Keratinocyte (primary cell): ENCODE measurements at regions not wholly inside any gene's neighbourhood (a gene's known extent, or its start where the extent isn't known, plus 50 kb on each side); places are given as distances from the start of the nearest gene placed in this dataset.

Experiments
- DNase-seq: peaks from one replicate; pipeline ENCODE4 v3.0.0-alpha.2; 2011; ENCODE audit warnings: low read depth, missing footprints, low spot score
- FAIRE-seq: peaks from 2 replicates; lab custom pipeline; 2011; peaks lifted over from hg19 to GRCh38; lab: Jason Lieb, UNC
- H2AFZ ChIP-seq: 2 replicates; pipeline ENCODE4 v1.6.0; 2012; ENCODE audit warnings: low read length, control low read depth, inconsistent platforms; ENCODE audit not compliant: control insufficient read depth
- H3K27ac ChIP-seq: 2 replicates; pipeline ENCODE4 v1.5.1; 2011; ENCODE audit warnings: low read length; ENCODE audit not compliant: control insufficient read depth, insufficient read depth
- H3K27me3 ChIP-seq: 3 replicates; pipeline ENCODE4 v1.6.0; 2011; ENCODE audit warnings: low read length; ENCODE audit not compliant: control insufficient read depth, insufficient read depth; ENCODE audit errors: extremely low read depth
- H3K36me3 ChIP-seq, 2 experiments: 2 replicates in 1 of 2; 3 replicates in 1 of 2; pipeline ENCODE4 v1.5.1; 2011; ENCODE audit warnings: low read length in 2 of 2, mild to moderate bottlenecking in 1 of 2; ENCODE audit not compliant: control insufficient read depth in 2 of 2, insufficient read depth in 2 of 2; ENCODE audit errors: extremely low read depth in 1 of 2
- H3K4me1 ChIP-seq: 3 replicates; pipeline ENCODE4 v1.5.1; 2011; ENCODE audit warnings: low read length; ENCODE audit not compliant: control insufficient read depth, insufficient read depth; ENCODE audit errors: extremely low read depth
- H3K4me2 ChIP-seq: 3 replicates; pipeline ENCODE4 v1.6.0; 2011; ENCODE audit warnings: low read depth, low read length; ENCODE audit not compliant: control insufficient read depth, insufficient read depth; ENCODE audit errors: extremely low read depth
- H3K4me3 ChIP-seq, 3 experiments: fragments of 200-600 bp in 1 of 3; sonication (generic) in 1 of 3; 2 replicates in 2 of 3; 3 replicates in 1 of 3; pipeline ENCODE4 v1.5.1; 2011 to 2016; ENCODE audit warnings: low read length in 3 of 3, mild to moderate bottlenecking in 3 of 3, control low read depth in 2 of 3, inconsistent platforms in 1 of 3, low read depth in 1 of 3, mixed read lengths in 1 of 3, mixed run types in 1 of 3, moderate library complexity in 1 of 3; ENCODE audit not compliant: control insufficient read depth in 2 of 3, insufficient read depth in 2 of 3; ENCODE audit errors: extremely low read depth in 1 of 3
- H3K79me2 ChIP-seq: 2 replicates; pipeline ENCODE4 v1.6.0; 2012; ENCODE audit warnings: low read length; ENCODE audit not compliant: control insufficient read depth, insufficient read depth
- H3K9ac ChIP-seq: 3 replicates; pipeline ENCODE4 v1.6.0; 2011; ENCODE audit warnings: low read length; ENCODE audit not compliant: control insufficient read depth, insufficient read depth; ENCODE audit errors: extremely low read depth
- H3K9me1 ChIP-seq: 3 replicates; pipeline ENCODE4 v1.6.0; 2011; ENCODE audit warnings: low read length; ENCODE audit not compliant: control insufficient read depth, insufficient read depth; ENCODE audit errors: extremely low read depth
- H3K9me3 ChIP-seq: 2 replicates; pipeline ENCODE4 v1.5.1; 2012; ENCODE audit warnings: low read depth, low read length; ENCODE audit not compliant: control insufficient read depth
- H4K20me1 ChIP-seq: 3 replicates; pipeline ENCODE4 v1.6.0; 2011; ENCODE audit warnings: low read length; ENCODE audit not compliant: control insufficient read depth, insufficient read depth; ENCODE audit errors: extremely low read depth
- EZH2 ChIP-seq: IDR thresholded peaks from one replicate; pipeline ENCODE4 v1.6.1; 2012; ENCODE audit warnings: inconsistent platforms, mild to moderate bottlenecking, low read length, moderate library complexity
- dilution Hi-C: fragments of 300-500 bp; cut with MboI; formaldehyde crosslinking; loops from one replicate; pipeline ENCODE4 v1.7.0; 2020; ENCODE audit warnings: low sequenced_read_pairs; ENCODE audit not compliant: extremely low pct_ligation_motif_present
- TF ChIP-seq, protein P1 (sequence below), 3 experiments: IDR thresholded peaks in 1 of 3; conservative IDR thresholded peaks in 1 of 3; optimal IDR thresholded peaks in 1 of 3; 2 replicates in 2 of 3; 3 replicates in 1 of 3; pipeline versions ENCODE3 to v1.5.1; 2011; ENCODE audit warnings: low read length in 3 of 3, mild to moderate bottlenecking in 3 of 3, moderate library complexity in 2 of 3, control low read depth in 1 of 3, inconsistent platforms in 1 of 3; ENCODE audit not compliant: insufficient read depth in 2 of 3; ENCODE audit errors: extremely low read depth in 1 of 3

DNA sequence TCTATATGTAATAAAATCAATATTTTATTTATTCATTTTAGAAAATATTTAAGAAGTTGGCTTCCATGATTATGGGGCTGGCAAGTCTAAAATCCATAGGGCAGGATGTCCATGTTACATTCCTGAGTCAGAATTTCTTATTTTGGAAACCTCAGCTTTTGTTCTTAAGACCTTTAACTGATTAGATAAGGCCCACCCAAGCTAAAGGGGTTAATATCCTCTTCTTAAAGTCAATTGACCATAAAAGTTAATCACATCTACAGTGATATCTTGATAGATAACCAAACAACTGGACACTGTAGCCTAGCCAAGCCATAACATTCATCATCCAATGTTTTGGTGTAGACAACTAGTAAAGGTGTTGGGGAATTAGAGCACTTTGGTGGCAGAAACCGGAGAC, 1035.4 kb upstream of the ZEB2 start:
- no peak overlapping the region for H2AFZ ChIP-seq
- H3K4me2 ChIP-seq = no peak overlapping the region
- H3K27me3 ChIP-seq = no peaks in the 10 kb centered on the region
- H3K79me2 ChIP-seq = no peaks in the 10 kb centered on the region
- H3K9me3 ChIP-seq = no peaks in the 10 kb centered on the region
- dilution Hi-C loops = no loop called here
- H3K27ac ChIP-seq = no peak overlapping the region
- no peak overlapping the region for H3K4me3 ChIP-seq
- no peaks in the 10 kb centered on the region for H3K9me1 ChIP-seq
- no peak overlapping the region for H3K9ac ChIP-seq
- TF ChIP-seq, protein P1, sequence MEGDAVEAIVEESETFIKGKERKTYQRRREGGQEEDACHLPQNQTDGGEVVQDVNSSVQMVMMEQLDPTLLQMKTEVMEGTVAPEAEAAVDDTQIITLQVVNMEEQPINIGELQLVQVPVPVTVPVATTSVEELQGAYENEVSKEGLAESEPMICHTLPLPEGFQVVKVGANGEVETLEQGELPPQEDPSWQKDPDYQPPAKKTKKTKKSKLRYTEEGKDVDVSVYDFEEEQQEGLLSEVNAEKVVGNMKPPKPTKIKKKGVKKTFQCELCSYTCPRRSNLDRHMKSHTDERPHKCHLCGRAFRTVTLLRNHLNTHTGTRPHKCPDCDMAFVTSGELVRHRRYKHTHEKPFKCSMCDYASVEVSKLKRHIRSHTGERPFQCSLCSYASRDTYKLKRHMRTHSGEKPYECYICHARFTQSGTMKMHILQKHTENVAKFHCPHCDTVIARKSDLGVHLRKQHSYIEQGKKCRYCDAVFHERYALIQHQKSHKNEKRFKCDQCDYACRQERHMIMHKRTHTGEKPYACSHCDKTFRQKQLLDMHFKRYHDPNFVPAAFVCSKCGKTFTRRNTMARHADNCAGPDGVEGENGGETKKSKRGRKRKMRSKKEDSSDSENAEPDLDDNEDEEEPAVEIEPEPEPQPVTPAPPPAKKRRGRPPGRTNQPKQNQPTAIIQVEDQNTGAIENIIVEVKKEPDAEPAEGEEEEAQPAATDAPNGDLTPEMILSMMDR (optimal IDR thresholded peaks at IDR 0.05 in 1 of 3, IDR thresholded peaks at IDR 0.05 in 1 of 3, conservative IDR thresholded peaks at IDR 0.05 in 1 of 3; ENCODE audit: extremely low read depth in 1 of 3, insufficient read depth in 2 of 3, low read length in 3 of 3) = no peak
- no peak for TF ChIP-seq EZH2
- DNase-seq (no peak), FAIRE-seq (no peak)
- no peaks in the 10 kb centered on the region for H3K36me3 ChIP-seq
- no peaks in the 10 kb centered on the region for H3K4me1 ChIP-seq
- no peaks in the 10 kb centered on the region for H4K20me1 ChIP-seq

DNA sequence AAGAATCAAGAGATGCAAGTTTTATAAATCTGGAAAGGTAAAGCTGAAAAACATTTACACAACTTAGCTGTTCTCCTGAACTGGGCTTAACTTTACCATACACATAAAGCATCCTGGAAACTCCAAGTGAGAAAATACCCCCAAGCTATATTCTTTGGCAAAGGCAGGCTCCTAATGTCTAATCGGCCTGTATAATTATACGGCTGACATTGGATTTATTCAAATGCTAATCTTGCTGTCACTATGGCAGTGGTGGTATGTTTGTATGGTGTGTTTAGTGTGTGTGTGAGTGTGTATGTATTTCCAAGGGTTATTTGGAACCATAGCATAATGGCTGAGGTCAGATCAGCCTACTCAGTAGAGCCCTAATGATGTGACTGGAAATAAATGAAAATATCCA, 1031.8 kb upstream of the ZEB2 start:
- TF ChIP-seq, protein P1 (optimal IDR thresholded peaks at IDR 0.05 in 1 of 3, IDR thresholded peaks at IDR 0.05 in 1 of 3, conservative IDR thresholded peaks at IDR 0.05 in 1 of 3; ENCODE audit: extremely low read depth in 1 of 3, insufficient read depth in 2 of 3, low read length in 3 of 3) = no peak
- TF ChIP-seq EZH2 = no peak
- H3K9me1 ChIP-seq = no peaks in the 10 kb centered on the region
- no peaks in the 10 kb centered on the region for H3K4me1 ChIP-seq
- no peak overlapping the region for H2AFZ ChIP-seq
- H3K4me3 ChIP-seq = no peak overlapping the region
- DNase-seq = no peak
- dilution Hi-C loops = no loop called here
- H3K79me2 ChIP-seq = no peaks in the 10 kb centered on the region
- H3K9ac ChIP-seq = no peak overlapping the region
- no peak overlapping the region for H3K27ac ChIP-seq
- H3K36me3 ChIP-seq = no peaks in the 10 kb centered on the region
- H4K20me1 ChIP-seq = no peaks in the 10 kb centered on the region
- no peak overlapping the region for H3K4me2 ChIP-seq
- no peaks in the 10 kb centered on the region for H3K9me3 ChIP-seq
- no peak for FAIRE-seq
- H3K27me3 ChIP-seq = no peaks in the 10 kb centered on the region
